NCI-H1105 treated with DMSO at 0.1 percent for 48 hours (cell line): ENCODE measurements at regions not wholly inside any gene's neighbourhood (a gene's known extent, or its start where the extent isn't known, plus 50 kb on each side); places are given as distances from the start of the nearest gene placed in this dataset.

Source experiments
- DNase-seq: peaks from one replicate; lab custom pipeline; 2025; lab: John Stamatoyannopoulos, UW

DNA sequence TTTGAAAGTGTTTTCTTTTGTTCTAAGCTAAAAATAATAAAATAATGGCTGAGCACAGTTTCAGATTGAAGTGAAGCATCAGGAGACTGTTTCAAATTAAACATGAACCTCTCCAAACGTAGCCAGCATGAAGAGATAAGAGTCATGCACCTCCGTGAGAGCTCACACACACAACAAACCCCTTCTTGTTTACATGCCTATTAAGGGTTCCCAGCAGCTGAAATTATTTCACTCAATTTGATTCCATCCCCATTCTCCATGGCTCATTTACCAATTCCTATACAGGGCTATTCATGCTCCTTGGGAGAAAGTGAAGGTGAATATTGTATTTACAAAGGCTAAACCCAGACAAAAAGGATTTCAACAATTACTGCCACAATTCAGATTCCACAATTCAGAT, 954.1 kb upstream of the INTU start:
- no peak for DNase-seq

DNA sequence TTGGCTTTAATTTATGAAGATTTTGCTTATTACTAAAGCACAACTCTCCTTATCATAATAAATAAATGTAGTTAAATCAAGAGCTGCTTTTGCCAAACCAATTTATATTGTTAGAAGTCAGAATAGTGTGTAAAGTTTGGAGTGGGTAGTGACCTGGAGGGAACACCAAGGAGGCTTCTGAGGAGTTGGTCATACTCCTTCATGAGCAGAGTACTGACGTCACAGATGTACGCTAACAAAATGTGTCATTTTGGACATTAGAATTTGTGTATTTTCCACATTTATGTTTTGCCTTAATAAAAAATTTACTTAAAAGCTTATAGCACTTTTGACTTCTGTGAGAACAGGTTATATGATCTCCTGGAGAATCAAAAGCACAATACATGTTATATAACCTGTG, 953.5 kb upstream of the INTU start:
- no peak for DNase-seq

DNA sequence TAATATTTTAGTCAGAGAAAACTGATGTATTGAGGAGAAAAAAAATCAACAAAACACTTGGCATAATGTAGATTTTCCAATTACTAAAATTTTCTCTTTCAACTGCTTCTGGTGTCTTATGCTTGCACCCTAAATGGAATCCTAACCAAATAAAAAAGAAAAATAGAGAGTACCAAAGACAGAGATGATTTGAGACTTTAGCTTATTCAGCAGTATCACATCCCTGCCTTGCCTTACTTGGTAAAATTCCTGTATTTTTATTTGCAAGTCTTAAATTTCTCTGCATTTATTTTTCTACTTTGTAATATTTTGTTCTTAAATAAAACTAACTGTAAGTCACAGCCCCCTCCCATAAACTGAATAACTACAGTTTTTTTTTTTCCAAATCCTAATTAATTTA, 950.5 kb upstream of the INTU start:
- DNase-seq: no peak

DNA sequence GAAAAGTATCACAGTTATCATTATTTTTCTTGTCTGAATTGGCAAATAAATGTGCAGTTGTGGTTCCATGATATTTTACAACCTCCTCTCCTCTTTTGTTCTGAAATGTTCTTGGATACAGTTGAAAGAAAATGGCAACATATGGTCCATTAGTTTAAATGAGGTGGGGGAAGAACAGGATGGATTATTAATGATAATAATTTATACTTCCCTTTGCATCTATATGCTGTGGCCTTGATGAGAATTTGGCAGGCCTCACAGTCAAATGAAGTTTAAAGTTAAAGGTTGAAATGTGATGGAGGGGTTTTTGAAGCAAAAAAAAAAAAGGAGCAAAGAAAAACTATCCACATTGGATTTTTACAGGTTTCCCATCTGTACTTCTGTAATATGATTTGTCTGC, 946.3 kb upstream of the INTU start:
- DNase-seq: no peak

DNA sequence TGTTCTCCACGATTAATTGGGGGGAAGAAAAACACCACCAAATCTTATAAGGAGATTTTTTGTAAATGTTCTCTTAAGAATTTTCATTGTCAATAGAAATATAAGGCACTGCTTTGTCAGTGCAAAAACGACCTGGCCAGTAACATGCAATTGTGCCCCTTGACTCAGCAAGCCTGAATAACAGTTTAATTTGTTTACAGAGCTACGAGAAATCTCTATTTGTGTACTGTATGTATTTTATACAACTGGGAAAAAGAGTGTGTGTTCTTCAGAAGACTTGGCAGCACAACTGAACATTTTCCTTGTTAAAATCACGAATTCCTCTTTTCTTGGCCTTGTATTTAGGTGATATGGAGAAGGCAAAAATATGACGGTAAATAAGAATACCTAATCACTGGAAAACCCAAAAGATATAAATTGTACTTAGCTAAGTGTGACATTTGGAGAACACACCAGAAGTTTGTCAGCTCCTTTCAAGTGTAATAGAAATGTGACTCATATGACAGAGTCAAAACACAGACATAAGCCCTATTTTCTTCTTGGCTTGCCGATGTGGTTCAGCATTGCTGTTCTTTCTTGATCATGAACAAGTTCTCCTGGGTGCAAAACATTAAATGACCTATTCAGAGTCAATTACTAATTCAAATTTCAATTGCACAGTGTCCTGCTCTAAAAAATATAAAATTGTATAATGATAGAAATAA, 945.0 kb upstream of the INTU start:
- DNase-seq: no peak

DNA sequence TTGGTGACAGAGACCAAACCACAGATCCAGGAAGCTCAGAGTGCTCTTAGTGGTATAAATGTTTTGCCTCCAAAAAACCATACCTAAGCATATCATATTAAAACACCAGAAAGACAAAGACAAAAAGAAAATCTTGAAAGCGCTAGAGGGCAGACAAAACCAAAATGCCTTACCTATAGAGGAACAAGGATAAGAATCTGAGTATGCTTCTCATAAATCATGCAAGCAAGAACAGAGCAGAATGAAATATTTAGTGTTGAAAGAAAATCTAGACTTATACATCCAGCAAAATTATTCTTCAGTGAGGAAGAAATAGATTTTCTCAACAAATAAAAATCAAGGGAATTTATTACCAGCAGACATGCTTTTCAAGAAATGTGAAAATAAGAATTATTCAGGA, 941.0 kb upstream of the INTU start:
- no peak for DNase-seq

DNA sequence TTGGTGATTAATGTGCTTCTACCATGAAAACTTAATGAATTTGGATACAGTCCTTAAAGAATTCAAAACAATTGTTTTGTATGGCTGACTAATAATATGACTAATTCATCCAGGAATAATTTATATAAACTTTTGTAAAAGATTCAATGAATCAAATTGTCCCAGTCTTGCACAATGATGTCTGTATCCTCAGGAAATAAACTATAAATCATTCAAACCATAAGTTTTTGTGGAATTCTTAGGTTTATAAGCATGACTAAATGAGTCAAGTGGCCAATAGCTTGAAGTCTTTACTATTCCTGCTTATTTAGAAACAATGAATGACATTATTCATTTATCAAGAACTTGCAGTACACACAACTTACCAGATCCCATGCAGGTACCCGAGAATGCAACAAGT, 935.0 kb upstream of the INTU start:
- no peak for DNase-seq

DNA sequence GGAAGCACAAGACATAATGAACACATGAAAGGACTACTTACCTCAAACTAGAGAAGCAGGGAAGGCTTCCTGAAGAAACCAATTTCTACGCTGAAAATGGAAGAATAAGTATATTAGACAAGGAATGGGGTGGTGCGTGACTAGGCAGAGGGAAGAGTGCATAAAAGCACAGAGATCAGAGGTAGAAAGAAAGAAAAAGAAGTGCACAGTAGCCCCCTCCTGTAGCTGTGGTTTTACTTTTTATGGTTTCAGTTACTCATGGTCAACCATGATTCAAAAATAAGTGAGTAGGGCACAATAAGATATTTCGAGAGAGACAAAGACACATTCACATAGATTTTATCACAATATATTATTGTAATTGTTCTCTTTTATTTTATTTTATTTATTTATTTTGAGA, 934.5 kb upstream of the INTU start:
- DNase-seq: no peak

DNA sequence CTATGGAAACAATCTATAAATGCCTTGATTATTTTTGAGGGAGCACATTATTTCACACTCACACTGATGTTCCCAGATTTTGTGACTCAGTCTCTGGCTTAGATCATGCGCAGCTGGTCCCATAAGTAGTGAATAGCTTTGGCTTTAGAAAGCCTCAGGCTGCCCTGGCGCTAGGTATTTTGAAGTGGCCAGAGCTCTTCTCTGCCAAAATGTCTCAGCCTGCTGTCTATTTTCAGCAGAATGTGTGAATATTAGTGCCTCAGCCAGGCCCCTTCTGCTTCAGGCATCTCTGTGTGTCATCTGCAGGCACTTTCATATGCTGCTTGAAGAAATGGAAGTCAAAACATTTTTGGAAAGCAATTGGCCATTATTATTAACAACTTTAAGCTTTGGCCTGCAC, 931.0 kb upstream of the INTU start:
- peak; percentile 15 for DNase-seq

DNA sequence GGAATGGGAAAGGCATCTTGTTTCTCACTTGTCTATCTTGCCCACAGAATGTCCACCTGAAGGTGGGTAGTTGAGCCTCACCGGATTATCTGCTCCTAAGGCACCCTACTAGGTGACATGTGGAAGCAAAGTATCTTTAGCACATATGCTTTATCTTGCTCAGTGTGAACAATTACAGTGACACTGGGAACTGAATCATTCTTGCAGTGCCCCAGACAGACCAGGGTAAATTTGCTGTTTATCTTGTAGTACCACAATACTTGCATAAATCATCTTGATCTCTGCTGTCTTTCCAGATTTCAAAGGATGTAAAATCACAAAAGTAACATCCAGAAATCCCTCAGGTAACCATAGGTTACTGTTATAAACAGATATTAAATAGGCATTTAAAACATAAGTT, 930.0 kb upstream of the INTU start:
- no peak for DNase-seq

DNA sequence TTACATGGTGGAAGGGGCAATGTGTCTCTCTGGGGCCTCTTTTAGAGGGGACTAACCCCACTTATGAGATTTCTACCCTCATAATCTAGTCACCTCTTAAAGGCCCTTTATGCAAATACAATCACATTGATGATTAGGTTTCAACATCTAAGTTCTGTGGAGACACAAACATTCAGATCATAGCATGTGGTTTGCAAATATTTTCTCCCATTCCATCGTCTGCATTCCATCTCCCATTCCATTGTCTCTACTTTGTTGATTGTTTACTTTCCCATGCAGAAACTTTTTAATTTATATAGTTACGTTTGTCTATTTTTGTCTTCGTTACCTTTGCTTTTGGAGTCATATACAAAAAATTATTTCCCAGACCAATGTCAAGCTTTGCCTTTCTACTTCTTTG, 927.5 kb upstream of the INTU start:
- no peak for DNase-seq

DNA sequence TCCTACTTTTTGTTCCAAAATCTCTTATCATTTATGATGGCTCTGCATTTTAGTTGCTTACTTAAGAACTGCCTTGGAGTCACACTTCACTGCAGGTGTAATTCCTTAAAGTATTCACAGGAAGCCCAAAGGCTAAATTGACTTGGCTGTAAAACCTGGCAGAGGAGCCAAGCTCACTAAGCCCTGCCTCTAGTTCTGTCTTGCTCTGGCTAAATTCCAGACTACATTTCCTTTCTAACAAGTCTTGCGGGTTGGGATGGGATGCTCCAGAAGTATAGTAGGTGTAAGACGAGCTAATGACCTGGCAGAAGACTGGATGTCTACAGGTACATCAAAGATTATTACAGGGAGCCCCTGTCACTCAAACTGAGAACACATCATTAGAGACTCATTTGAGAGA, 924.0 kb upstream of the INTU start:
- peak; percentile 13 for DNase-seq

DNA sequence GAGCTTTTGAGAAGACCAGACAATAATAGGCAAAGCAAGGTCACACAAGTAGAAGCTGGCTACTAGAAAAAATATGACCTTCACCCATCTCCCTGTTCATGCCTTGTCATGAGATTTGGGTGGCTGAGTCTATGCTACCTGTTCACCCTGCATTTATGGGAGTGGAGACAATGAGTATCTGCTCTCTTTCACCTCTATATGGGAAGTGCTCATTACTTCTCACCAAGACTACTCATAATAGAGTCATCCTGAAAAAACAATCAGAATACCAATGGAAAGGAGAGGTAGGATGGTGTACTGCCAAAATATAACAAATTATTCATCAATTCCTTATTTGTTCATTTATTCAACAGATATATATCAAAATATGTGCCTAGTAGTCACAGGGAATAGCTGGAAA, 921.8 kb upstream of the INTU start:
- no peak for DNase-seq

DNA sequence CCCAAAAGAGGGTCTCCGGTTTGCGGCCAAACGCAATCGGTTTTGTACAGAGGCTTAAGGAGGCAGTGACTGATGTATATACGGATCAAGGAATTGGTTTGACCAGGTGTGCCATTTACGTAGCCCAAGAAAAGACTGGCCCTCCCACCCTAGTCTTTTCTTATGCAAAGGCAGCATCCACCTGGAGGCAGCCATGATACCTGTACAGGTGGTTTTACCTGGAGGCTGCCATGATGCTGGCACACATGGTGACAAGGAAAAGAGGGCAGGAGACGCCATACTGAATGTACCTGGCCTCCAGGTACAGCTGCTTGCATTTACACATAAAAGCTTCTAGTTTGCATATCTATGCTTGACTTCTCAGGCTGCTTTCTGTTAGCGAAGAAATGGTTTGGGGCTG, 917.7 kb upstream of the INTU start:
- no peak for DNase-seq

DNA sequence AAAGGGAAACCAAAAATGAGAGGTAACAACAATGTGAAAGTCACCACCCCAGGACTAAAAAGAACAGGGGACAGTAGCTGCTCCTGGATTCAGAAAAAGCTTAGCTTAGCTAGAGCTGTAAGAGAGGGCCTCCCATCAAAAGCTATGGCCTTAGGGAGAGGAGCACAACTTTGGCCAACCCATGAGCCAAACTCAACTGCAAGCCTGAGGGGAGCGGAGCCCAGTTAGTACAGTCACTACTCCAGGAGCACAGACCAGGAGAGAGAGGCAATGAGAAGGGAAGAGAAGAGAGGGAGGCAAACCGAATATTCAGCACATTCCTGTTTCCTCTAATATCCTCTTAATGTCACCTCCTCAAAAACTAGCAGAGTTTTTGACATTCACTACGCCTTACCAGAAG, 917.1 kb upstream of the INTU start:
- no peak for DNase-seq

DNA sequence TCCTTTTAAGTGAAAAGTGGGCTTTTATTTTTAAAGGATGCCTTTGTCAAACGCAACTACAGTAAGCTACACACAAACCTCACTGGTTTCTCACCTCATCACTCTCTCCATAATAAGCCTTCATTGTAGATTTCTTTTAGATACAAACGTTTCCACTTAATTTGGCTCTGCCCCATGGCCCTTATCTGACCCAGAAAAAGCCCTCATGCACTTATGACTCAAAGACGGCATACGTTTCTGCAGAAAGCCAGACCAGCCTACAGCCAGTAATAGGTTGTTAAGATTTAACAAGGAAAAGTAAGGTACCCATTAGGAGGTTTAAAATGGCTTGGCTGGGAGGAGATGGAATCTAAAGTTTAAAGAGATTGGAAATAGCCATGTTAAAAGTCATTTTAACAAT, 914.6 kb upstream of the INTU start:
- no peak for DNase-seq

DNA sequence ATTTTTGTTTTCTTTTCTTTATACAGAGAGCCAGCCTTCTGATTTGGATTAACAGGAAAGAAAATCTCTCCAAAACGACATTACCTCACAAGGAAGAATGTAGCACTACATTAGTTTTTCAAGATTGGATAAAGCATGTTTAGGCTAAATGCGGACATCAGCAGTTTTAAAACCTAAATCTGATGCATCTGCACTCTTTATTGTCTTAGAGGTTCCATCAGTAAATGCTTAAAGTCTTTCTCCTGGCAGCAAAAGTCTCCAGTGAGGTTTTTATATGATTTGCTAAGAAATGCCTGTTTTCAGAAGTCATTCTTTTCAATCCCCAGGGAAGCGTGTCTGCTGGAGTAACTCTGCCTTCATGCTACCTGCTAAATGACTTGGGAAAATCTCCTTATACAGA, 912.9 kb upstream of the INTU start:
- DNase-seq: no peak

DNA sequence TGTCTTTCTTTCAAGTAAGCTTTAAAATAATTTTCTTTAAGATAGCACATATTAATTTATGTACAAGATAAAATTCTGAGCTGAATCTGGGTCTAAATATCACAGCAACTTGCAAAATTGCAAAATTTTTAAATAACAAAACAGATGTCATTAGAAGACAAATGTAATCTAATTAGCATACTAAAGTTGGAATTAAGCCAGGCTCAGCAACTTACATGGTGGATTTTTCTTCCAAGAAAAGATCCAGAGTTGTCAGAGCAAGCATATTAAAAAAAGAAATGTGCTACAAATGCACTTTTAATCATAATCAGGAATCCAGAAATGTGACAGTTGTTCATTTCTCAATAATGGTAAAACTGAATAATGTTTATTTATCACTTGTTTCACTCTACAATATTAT, 906.9 kb upstream of the INTU start:
- no peak for DNase-seq

DNA sequence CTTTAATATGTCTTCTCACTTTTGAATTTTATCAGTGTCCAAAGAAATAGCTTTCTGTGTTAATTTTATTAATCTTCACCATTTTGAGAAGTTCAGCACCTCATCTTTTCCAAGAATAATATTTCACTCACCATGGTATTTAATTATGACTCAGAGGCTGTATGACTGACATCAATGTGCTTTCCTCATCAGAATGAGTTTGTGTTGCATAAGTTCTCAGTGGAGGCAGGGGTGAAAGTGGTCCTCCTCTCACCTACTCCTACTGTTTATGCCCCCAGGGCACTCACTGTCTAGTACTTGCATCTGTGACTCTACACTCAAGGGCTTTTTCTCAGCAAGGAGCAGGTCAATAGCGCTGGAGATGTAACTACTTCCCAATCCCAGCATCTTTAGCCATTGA, 905.3 kb upstream of the INTU start:
- no peak for DNase-seq

DNA sequence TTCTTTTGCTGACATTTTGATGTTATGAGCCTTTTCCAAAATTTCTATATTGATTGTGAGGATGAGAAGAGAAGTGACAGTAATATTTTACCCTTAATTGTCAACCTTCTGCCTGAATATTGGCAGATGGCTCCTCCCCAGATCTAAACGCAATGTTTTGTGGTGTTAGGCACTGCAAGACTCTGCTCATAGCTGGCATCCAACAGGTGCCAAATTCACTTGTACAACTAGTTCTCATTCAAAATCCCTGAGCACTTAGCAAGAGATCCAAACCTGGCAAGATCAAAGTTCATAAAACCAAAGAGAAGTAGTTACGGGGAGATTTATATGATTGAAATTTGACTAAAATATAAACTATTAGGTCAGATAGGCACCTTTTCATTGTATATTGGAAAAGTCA, 901.7 kb upstream of the INTU start:
- no peak for DNase-seq

DNA sequence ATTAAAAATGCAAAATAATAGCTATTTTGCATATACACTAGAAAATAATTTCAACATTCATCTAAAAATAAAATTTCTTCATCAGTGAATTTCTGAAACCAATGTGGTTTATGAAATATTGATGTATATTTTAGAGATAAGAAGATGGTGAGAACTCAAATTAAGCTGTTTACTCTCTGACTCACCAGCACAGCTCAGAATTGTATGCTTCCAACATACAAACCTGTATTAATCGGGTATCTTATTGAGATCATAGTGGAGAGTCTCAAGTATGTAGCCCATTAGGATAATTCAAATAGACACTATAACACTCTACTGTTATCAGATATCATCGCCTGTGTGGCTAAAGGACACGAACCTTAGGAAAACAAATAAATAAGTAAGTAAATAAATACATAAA, 899.5 kb upstream of the INTU start:
- DNase-seq: no peak

DNA sequence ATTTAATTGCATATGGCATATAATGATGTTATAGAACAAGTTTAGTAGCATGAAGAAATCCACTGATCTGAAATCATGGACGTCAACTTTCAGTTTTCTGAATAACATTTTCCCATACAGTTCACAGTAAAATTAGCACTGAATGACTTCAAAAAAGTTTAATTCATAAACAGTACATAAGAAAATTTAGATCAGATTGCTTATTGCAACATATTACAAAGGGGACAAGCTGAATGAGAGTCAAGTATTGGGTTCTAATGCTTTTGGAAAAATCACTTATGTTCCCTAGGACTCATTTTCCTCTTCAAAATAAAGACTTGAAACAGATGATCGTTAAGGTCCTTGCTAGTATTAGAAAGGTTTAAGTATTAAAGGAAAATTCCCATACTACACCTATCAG, 898.3 kb upstream of the INTU start:
- no peak for DNase-seq

DNA sequence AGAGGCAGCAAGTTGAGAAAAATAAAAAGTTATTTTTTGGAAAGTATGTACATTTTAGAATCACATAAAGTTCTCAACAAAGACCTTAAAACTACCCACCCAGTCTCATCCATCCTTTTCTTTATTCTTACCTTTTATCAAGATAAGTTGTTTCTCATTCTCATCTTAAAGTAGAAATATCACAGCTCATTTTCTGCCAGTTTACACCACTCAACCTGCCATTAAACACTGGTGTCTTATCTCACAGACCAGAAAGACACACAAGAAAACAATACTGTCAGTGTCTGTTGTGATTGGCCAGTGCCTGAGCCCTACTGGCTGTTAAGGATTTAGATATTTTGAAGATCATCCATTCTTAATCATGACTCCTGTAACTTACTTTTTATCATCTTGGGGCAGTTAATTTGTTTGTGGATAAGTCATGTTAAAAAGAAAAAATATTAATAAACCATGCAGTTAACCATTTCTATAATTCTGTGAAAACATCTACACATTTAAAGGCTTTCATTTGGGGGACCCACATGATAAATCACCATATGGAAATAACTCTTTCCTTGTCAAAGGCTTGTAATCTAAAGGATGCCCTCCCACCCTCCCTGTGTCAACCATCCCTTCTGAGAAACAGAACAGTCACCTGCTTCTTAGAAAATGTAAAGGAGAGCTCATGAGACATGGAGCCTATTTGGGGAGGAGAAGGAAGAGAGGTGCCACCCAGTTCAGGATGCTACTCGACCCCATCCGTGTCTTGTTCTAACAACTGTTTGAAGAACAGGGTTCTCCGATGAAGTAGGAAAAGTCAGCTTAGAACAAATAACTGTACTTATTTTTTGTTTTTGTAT, 897.2 kb upstream of the INTU start:
- no peak for DNase-seq

DNA sequence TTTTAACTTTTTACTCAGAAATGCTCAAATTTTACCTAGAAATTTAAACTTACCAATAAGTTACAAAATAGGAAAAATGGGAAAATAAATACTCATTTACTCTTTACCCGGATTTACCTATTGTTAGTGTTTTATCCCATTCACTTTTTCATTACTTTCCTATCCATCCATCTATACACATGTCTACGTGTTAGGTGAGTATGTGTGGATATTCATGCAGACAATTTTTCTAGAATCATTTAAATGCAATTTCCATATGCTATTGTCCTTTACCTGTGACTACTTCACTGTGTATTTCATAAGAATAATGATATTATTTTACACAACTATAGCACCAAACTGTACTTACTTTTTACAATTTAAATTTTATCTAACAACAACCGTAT, 896.6 kb upstream of the INTU start:
- no peak for DNase-seq
